Osteocyte (in vitro differentiated cells): ENCODE measurements at regions not wholly inside any gene's neighbourhood (a gene's known extent, or its start where the extent isn't known, plus 50 kb on each side); places are given as distances from the start of the nearest gene placed in this dataset.

Experiments used
- DNase-seq: peaks from one replicate; pipeline ENCODE4 v3.0.0; 2021; ENCODE audit warnings: mixed read lengths; ENCODE audit not compliant: unreplicated experiment; ENCODE audit errors: extremely low spot score
- H3K27ac Mint-ChIP-seq: one replicate; pipeline ENCODE4 v1.8.0; 2021; ENCODE audit warnings: mild to moderate bottlenecking, mixed read lengths; ENCODE audit not compliant: unreplicated experiment
- H3K27me3 Mint-ChIP-seq: one replicate; pipeline ENCODE4 v1.8.0; 2021; ENCODE audit warnings: mixed read lengths; ENCODE audit not compliant: unreplicated experiment
- H3K36me3 Mint-ChIP-seq: one replicate; pipeline ENCODE4 v1.8.0; 2021; ENCODE audit warnings: mixed read lengths; ENCODE audit not compliant: unreplicated experiment
- H3K4me1 Mint-ChIP-seq: one replicate; pipeline ENCODE4 v1.8.0; 2021; ENCODE audit warnings: mixed read lengths; ENCODE audit not compliant: unreplicated experiment
- H3K4me3 Mint-ChIP-seq: one replicate; pipeline ENCODE4 v1.8.0; 2021; ENCODE audit warnings: mild to moderate bottlenecking, moderate library complexity, mixed read lengths; ENCODE audit not compliant: unreplicated experiment
- H3K9me3 Mint-ChIP-seq: one replicate; pipeline ENCODE4 v1.8.0; 2021; ENCODE audit warnings: mixed read lengths; ENCODE audit not compliant: unreplicated experiment
- CTCF ChIP-seq: fragments of 200-600 bp; sonication (generic); IDR thresholded peaks from 2 replicates; pipeline ENCODE4 v1.5.0; 2021; ENCODE audit warnings: antibody characterized with exemption, mild to moderate bottlenecking, moderate library complexity

DNA sequence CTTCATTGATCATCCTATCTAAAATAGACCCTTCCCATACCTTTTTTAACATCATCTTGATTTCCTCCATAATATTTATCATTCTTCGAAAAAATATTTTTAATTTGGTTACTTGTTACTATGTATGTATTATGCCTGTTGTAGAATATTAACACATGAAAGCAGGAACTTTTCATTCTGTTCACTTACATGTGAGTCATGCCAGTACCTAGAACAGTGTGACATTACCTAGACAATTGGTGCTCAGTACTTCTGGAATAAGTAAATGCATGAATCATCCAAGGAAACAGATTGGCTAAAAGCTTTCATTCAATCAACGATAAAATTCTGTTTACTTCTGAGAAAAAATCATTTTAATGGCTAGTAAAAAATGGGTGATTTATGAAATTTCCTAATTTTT, 76.4 kb downstream of the CXXC4 start:
- no peak for TF ChIP-seq CTCF
- Mint-ChIP-seq H3K4me1 (peaks cover 14% of the 10 kb centered on the region), H3K4me3 (no peak overlapping the region), H3K9me3 (no peaks in the 10 kb centered on the region), H3K36me3 (no peaks in the 10 kb centered on the region), H3K27ac (no peak overlapping the region), H3K27me3 (no peaks in the 10 kb centered on the region)
- DNase-seq: no peak

DNA sequence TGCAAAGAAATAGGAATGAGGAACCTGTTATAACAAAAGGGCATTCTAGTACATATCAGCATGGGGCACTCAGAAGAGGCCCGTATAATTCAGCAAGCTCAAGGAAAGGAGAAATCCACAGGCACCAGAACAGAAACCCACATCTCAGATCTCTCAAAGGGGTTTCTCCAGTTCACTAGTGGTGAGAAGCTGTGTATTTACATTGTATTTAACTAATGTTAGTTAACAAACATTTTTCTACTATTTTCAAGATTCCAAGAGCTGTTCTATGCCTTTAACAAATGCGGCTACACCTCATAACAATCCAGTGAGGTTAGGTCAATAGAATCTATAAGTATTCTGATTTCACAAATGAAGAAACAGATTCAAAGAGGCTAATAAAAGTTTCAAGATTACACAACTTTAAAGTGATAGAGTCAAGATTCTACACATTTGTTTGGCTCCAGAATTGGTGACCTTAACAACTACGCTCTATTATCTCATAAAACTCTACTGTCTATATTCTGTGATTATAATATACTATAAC, 77.3 kb downstream of the CXXC4 start:
- H3K27ac Mint-ChIP-seq: no peak overlapping the region
- H3K36me3 Mint-ChIP-seq: no peaks in the 10 kb centered on the region
- no peaks in the 10 kb centered on the region for H3K9me3 Mint-ChIP-seq
- no peak for TF ChIP-seq CTCF
- H3K27me3 Mint-ChIP-seq: no peaks in the 10 kb centered on the region
- H3K4me3 Mint-ChIP-seq: no peak overlapping the region
- peaks cover 14% of the 10 kb centered on the region for H3K4me1 Mint-ChIP-seq
- DNase-seq: no peak

- TF ChIP-seq CTCF: no peak
- DNase-seq: no peak
- no peak overlapping the region for H3K27ac Mint-ChIP-seq
- H3K4me1 Mint-ChIP-seq: peaks cover 14% of the 10 kb centered on the region
- no peaks in the 10 kb centered on the region for H3K27me3 Mint-ChIP-seq
- no peaks in the 10 kb centered on the region for H3K36me3 Mint-ChIP-seq
- H3K9me3 Mint-ChIP-seq: no peaks in the 10 kb centered on the region
- no peak overlapping the region for H3K4me3 Mint-ChIP-seq
Measured at GRCh38 chr4:104416725-104417356, 77.9 kb downstream of the CXXC4 start.

DNA sequence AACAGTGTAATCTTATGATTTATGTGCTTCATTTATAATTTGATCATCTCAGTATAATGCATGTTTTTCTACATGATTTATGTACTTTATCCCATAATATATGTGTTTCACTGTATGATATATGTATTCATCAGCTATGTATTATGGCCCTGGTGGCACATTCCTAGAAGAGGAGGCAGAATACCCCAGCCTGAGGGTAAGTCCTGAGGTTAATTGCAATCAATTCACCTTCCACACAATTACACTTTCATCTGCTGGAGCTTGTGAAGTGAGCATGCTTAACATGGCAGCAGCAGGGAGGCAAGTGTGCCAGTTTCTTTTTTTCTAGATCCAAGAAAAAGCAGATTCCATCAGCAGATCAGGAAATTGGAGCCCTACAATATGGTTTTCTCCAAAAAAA, 81.2 kb downstream of the CXXC4 start:
- H3K27ac Mint-ChIP-seq: no peak overlapping the region
- TF ChIP-seq CTCF: no peak
- no peak for DNase-seq
- no peak overlapping the region for H3K4me3 Mint-ChIP-seq
- peaks cover 6% of the 10 kb centered on the region for H3K27me3 Mint-ChIP-seq
- H3K4me1 Mint-ChIP-seq: no peaks in the 10 kb centered on the region
- H3K36me3 Mint-ChIP-seq: no peaks in the 10 kb centered on the region
- no peaks in the 10 kb centered on the region for H3K9me3 Mint-ChIP-seq

- no peaks in the 10 kb centered on the region for H3K9me3 Mint-ChIP-seq
- H3K27ac Mint-ChIP-seq: no peak overlapping the region
- H3K4me1 Mint-ChIP-seq: no peaks in the 10 kb centered on the region
- TF ChIP-seq CTCF: no peak
- no peaks in the 10 kb centered on the region for H3K36me3 Mint-ChIP-seq
- no peak overlapping the region for H3K4me3 Mint-ChIP-seq
- DNase-seq: no peak
- peaks cover 10% of the 10 kb centered on the region for H3K27me3 Mint-ChIP-seq
Measured at GRCh38 chr4:104412344-104412743, 82.3 kb downstream of the CXXC4 start.
